ENCODE measurements at regions not wholly inside any gene's neighbourhood (a gene's known extent, or its start where the extent isn't known, plus 50 kb on each side); places are given as distances from the start of the nearest gene placed in this dataset.

DNA sequence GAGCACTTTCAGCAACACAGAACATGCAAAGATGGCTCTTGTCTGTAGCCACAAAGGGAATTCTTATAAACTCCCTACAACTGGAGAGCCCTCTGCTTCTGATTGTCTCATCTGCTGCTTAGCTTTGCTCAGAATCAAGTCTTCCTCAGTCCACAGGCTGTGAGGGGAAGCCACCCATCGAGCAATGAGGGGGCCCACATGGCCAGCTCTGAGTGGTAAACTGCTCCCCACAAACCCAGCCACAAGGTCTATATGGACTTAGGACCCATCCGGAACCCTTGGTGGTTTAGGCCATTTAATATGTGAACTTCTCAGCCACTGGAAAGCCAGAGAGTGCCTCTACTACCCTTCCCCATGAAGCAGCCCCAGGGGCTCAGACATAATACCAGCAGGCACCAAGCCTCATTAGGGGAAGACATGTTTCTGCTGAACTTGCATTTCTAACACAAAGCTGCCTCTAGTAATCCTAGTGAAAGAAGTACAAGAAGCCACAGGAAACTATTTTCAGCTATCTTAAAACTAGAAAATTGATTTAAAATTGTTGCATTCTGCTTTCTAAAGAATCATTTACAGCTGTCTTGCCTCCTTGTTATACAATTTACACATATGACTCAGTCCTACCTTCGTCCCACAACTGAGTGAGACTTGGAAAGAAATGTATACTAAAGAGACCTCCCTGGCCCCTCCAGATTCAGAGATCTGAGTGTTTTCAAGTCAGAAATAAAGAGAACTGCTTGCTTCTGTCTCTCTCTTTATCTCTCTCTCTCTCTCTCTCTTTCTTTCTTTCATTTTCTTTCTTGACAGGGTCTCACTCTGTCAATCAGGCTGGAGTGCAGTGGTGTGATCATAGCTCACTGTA, 90.2 kb downstream of the ESM1 start:
- Histone ChIP-seq H3K27ac (no peak overlapping the region), H3K27me3 (peaks cover 8% of the 10 kb centered on the region), H3K4me3 (no peak overlapping the region), H3K4me1 (no peaks in the 10 kb centered on the region), H3K36me3 (no peaks in the 10 kb centered on the region), H3K9me3 (no peaks in the 10 kb centered on the region)
- TF ChIP-seq POLR2AphosphoS5 (IDR thresholded peaks at IDR 0.05) (no peak), EP300 (IDR thresholded peaks at IDR 0.05) (no peak), POLR2A (IDR thresholded peaks at IDR 0.05) (no peak)
- TF ChIP-seq, protein P1, sequence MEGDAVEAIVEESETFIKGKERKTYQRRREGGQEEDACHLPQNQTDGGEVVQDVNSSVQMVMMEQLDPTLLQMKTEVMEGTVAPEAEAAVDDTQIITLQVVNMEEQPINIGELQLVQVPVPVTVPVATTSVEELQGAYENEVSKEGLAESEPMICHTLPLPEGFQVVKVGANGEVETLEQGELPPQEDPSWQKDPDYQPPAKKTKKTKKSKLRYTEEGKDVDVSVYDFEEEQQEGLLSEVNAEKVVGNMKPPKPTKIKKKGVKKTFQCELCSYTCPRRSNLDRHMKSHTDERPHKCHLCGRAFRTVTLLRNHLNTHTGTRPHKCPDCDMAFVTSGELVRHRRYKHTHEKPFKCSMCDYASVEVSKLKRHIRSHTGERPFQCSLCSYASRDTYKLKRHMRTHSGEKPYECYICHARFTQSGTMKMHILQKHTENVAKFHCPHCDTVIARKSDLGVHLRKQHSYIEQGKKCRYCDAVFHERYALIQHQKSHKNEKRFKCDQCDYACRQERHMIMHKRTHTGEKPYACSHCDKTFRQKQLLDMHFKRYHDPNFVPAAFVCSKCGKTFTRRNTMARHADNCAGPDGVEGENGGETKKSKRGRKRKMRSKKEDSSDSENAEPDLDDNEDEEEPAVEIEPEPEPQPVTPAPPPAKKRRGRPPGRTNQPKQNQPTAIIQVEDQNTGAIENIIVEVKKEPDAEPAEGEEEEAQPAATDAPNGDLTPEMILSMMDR (IDR thresholded peaks at IDR 0.05), result no peak
- 55 to 67% methylated on average over 2 to 3 of the region's 3 CpGs for WGBS, 2 donors (ENCODE audit: low coverage in 1 of 2)
- no peak for ATAC-seq

DNA sequence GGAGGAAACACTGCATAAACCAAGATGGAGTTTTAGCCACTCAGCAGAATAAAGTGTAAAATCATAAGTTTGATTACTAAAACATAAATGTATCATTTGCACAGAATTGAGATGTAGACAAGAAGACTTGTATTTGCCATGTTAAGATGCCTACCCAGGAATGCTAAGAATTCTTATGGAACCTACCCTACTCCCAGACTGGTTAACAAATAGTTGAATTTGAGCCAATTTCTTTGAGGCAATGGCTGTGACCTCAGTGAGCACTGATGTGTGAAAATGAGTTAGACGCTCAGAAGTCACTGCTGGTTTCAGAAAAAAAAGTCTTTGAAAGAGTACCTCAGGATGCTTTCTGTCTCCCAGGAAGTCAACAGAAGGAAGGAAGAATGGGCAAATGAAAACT, 95.6 kb downstream of the ESM1 start:
- Histone ChIP-seq H3K4me3 (no peak overlapping the region), H3K9me3 (no peaks in the 10 kb centered on the region), H3K27me3 (no peaks in the 10 kb centered on the region), H3K36me3 (no peaks in the 10 kb centered on the region), H3K4me1 (no peaks in the 10 kb centered on the region), H3K27ac (no peak overlapping the region)
- ATAC-seq, result no peak
- 17 to 83% methylated on average over 1 of the region's 1 CpG for WGBS, 2 donors (ENCODE audit: low coverage in 1 of 2)
- TF ChIP-seq POLR2A (IDR thresholded peaks at IDR 0.05) (no peak), EP300 (IDR thresholded peaks at IDR 0.05) (no peak), POLR2AphosphoS5 (IDR thresholded peaks at IDR 0.05) (no peak)
- TF ChIP-seq, protein P1 (IDR thresholded peaks at IDR 0.05), result no peak

DNA sequence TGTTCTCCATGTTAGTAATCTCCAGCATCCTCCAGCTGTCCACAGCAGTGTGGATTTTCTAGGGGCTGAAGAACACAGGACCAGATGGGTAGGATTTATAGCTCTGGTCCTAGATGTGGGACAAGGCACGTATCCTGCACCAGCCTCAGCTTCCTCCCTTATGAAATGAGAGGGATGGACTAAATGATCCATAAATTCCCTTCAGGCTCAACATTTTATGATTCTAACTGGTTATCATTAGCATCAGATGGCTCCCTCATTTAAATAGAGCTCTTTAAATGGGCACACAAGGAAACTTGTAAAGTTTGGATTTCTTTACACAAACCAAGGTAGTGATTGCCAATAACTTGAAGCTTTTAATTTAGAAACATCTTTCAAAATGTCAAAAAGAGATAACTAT, 97.7 kb downstream of the ESM1 start:
- peaks cover 11% of the 10 kb centered on the region for H3K27me3 ChIP-seq
- ATAC-seq, result no peak
- no peak overlapping the region for H3K27ac ChIP-seq
- TF ChIP-seq, protein P1 (IDR thresholded peaks at IDR 0.05), result no peak
- TF ChIP-seq POLR2A (IDR thresholded peaks at IDR 0.05) (no peak), POLR2AphosphoS5 (IDR thresholded peaks at IDR 0.05) (no peak), EP300 (IDR thresholded peaks at IDR 0.05) (no peak)
- WGBS, 2 donors (ENCODE audit: low coverage in 1 of 2), result 88 to 100% methylated on average over 1 of the region's 1 CpG
- peaks cover 0 to 16% (median 0%) of the 10 kb centered on the region in 3 donors for H3K4me1 ChIP-seq
- no peak overlapping the region for H3K4me3 ChIP-seq
- no peaks in the 10 kb centered on the region for H3K9me3 ChIP-seq
- no peaks in the 10 kb centered on the region for H3K36me3 ChIP-seq

DNA sequence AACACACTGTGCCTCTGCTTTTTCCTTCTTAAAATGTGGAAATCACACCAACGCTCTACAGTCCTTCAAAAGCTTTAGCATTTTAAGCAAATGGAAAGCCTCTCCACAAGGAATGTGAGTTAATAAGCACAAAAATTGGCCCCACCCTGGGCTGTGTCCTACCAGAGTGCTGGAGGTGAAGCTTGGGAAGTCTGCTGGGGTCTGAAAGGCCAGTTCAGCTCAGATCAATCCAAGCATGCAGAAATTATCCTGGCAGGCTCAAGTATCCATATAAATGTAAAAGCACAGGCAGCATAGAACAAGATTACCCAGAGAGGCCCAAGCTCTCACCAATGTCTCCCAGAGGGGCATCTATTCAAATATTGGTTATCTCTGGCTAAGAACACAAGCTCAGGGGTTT, 98.5 kb downstream of the ESM1 start:
- no peak for ATAC-seq
- 70% methylated on average over 1 of the region's 1 CpG; no CpG with 5 or more reads in 1 of the 2 donors for WGBS, 2 donors (ENCODE audit: low coverage in 1 of 2)
- no peaks in the 10 kb centered on the region for H3K36me3 ChIP-seq
- TF ChIP-seq EP300 (IDR thresholded peaks at IDR 0.05), result no peak
- no peak for TF ChIP-seq POLR2A (IDR thresholded peaks at IDR 0.05)
- no peak for TF ChIP-seq POLR2AphosphoS5 (IDR thresholded peaks at IDR 0.05)
- TF ChIP-seq, protein P1 (IDR thresholded peaks at IDR 0.05), result no peak
- peaks cover 0 to 16% (median 0%) of the 10 kb centered on the region in 3 donors for H3K4me1 ChIP-seq
- no peak overlapping the region for H3K27ac ChIP-seq
- no peak overlapping the region for H3K4me3 ChIP-seq
- no peaks in the 10 kb centered on the region for H3K9me3 ChIP-seq
- H3K27me3 ChIP-seq, result peaks cover 11% of the 10 kb centered on the region

DNA sequence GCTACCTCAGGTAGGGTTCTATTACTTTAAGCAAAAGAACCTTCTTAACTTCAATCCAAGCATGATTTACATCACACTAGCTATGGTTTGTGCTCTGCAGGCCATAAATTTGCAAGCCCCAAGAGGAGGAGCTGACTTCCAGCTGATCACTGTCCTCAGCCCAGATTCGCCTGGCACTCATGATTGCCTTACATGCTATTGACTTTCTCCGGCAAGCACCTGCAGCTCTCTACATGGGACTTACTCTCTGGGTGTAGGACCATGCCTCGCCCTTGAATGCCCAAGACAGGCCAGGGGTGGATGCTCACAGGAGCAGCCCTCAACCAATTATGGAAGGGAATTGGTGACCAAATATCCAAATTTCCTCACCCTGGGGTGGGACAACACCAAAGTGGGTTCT, 99.8 kb downstream of the ESM1 start:
- H3K9me3 ChIP-seq, result no peaks in the 10 kb centered on the region
- no peaks in the 10 kb centered on the region for H3K36me3 ChIP-seq
- no peak overlapping the region for H3K27ac ChIP-seq
- H3K4me1 ChIP-seq, result peaks cover 0 to 16% (median 0%) of the 10 kb centered on the region in 3 donors
- peaks cover 11% of the 10 kb centered on the region for H3K27me3 ChIP-seq
- no peak overlapping the region for H3K4me3 ChIP-seq
- no peak for TF ChIP-seq POLR2AphosphoS5 (IDR thresholded peaks at IDR 0.05)
- TF ChIP-seq EP300 (IDR thresholded peaks at IDR 0.05), result no peak
- no peak for TF ChIP-seq POLR2A (IDR thresholded peaks at IDR 0.05)
- TF ChIP-seq, protein P1 (IDR thresholded peaks at IDR 0.05), result no peak
- no peak for ATAC-seq
- WGBS, 2 donors (ENCODE audit: low coverage in 1 of 2), result 67 to 80% methylated on average over 1 of the region's 3 CpGs
